GM12864 (cell line): ENCODE measurements at regions not wholly inside any gene's neighbourhood (a gene's known extent, or its start where the extent isn't known, plus 50 kb on each side); places are given as distances from the start of the nearest gene placed in this dataset.

Experiments
- DNase-seq: peaks from one replicate; pipeline ENCODE4 v3.0.0-alpha.2; 2011; ENCODE audit warnings: low read depth
- H3K4me3 ChIP-seq: 2 replicates; pipeline ENCODE4 v1.5.1; 2011; ENCODE audit warnings: mild to moderate bottlenecking, low read depth, low read length, control low read depth
- TF ChIP-seq, protein P1 (sequence below): IDR thresholded peaks from 2 replicates; pipeline ENCODE4 v1.5.1; 2011; ENCODE audit warnings: low read depth, mild to moderate bottlenecking, moderate library complexity, low read length, control low read depth, inconsistent platforms; ENCODE audit errors: missing control alignments

DNA sequence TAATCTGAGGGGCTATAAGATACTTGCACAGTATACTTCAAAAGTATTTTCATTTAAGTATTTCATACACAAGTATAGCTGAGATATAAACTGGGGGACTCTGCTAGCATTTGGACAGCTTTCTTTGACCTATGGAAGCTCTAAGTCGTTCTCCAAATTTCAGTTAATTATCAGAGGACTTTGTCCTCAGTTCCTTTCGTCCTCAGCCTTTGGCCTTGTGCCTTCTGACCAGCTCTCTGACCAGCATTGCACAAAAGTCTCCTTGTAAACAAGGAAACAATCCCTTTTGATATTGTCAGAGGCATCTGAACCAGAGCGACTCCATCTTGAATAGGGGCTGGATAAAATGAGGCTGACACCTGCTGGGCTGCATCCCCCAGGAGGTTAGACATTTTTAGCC is 464.0 kb upstream of the FAM241A start:
- TF ChIP-seq, protein P1, sequence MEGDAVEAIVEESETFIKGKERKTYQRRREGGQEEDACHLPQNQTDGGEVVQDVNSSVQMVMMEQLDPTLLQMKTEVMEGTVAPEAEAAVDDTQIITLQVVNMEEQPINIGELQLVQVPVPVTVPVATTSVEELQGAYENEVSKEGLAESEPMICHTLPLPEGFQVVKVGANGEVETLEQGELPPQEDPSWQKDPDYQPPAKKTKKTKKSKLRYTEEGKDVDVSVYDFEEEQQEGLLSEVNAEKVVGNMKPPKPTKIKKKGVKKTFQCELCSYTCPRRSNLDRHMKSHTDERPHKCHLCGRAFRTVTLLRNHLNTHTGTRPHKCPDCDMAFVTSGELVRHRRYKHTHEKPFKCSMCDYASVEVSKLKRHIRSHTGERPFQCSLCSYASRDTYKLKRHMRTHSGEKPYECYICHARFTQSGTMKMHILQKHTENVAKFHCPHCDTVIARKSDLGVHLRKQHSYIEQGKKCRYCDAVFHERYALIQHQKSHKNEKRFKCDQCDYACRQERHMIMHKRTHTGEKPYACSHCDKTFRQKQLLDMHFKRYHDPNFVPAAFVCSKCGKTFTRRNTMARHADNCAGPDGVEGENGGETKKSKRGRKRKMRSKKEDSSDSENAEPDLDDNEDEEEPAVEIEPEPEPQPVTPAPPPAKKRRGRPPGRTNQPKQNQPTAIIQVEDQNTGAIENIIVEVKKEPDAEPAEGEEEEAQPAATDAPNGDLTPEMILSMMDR: no peak
- no peak for DNase-seq
- no peak overlapping the region for H3K4me3 ChIP-seq

DNA sequence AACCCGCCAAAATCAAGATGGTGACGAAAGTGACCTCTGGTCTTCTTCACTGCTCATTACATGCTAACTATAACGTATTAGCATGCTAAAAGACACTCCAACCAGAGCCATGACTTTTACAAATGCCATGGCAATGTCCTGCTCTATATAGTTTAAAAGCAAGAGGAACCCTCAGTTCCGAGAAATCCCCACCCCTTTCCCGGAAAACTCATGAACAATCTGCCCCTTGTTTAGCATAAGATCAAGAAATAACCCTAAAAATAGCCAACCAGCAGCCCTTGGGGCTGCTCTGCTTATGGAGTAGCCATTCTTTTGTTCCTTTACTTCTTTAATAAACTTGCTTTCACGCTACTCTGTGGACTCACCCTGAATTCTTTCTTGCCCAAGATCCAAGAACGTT is 463.5 kb upstream of the FAM241A start:
- DNase-seq: no peak
- TF ChIP-seq, protein P1: no peak
- H3K4me3 ChIP-seq: no peak overlapping the region

DNA sequence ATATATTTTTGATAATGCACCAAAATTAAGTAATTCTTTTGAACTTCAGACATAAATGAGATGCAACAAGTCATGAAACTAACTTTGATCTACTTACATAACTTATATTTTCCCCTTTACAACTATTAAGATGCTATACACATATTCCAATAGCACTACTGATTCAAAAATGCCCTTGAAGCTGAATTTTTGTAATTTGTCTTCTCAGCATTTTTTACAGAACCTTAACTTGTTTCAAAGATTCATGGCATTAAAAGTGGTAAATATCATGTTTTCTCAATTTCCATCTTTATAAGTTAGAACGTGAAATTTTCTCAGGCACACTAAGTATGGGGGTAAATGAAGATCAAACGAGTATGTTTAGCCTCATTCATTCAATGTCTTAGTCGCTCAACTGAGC is 460.0 kb upstream of the FAM241A start:
- no peak overlapping the region for H3K4me3 ChIP-seq
- no peak for DNase-seq
- TF ChIP-seq, protein P1: no peak

DNA sequence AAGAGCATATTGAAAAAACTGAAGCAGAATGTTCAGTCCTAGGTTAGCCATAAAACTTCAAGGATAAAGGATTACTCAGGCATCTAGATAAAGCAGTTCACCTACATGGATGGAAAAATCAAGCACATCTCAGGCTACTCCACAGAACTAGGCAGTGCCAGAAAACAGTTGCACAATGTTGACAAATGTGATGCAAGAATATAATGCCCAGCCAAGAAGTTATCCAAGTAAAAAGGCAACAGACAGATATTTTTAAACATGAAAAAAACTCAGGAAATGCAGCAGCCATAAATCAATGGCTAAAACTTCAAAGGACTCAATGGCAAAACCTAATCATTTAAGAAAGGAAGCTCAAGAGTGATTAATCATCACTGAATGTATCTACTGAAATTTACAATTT is 456.0 kb upstream of the FAM241A start:
- TF ChIP-seq, protein P1: no peak
- DNase-seq: no peak
- H3K4me3 ChIP-seq: no peak overlapping the region

DNA sequence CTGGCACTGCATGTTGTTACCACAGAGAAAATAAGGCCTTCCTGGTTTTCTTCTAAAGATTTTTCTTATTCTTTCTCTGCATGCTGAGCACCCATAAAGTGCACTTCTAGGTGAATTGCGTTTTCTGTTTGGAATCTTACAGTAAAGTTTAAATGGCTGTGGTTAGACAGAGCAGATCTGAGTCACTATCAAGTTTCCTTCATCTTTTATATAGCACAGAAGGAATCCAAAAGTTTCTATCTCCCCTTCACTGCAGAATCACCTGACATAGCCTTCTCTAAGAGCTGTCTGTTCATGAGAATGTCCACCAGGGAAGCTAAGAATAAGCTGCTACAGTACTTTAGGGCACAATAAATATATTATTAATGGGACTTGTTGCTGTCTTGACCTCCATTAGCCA is 455.5 kb upstream of the FAM241A start:
- H3K4me3 ChIP-seq: no peak overlapping the region
- no peak for DNase-seq

DNA sequence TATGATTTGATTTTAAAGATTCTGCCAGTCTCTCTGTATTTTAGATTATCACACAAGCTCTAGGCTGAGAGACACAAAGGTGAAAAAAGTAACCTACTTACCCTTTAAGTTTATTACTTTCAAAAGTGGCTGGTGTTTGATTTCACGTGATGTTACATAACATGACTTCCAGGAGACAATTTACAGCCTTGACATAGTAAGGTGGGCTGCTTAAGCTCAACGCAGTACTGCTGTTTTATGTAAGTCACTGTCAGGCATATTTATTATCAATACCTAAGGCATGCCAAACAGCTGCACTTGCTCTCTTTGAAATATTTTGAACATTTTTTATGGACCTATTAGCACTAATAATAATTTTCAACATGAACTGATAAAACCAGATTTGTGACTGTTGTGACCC is 451.5 kb upstream of the FAM241A start:
- TF ChIP-seq, protein P1: no peak
- H3K4me3 ChIP-seq: no peak overlapping the region
- DNase-seq: no peak

More for the DNA sequence above, 455.5 kb upstream of the FAM241A start:
- TF ChIP-seq, protein P1: no peak

DNA sequence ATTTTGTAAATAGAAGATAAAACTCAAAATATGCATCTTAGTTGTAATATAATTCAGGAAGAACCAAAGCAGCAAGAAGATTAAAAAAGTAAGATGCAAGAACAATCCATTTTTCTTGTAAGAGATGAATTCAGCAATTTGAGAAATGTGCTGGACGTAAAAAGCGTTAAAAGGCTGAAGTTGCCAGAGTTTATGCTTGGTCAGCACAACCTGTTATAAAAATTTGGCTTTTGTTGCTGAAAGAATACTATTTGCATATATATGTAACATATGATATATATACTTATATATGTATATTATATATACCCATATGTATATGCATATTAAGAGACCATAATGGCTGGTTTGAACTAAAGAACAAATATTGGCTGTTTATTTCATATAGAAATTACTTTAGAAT is 449.6 kb upstream of the FAM241A start:
- H3K4me3 ChIP-seq: no peak overlapping the region
- no peak for DNase-seq
- TF ChIP-seq, protein P1: no peak
